ENCODE measurements at regions not wholly inside any gene's neighbourhood (a gene's known extent, or its start where the extent isn't known, plus 50 kb on each side); places are given as distances from the start of the nearest gene placed in this dataset.

DNA sequence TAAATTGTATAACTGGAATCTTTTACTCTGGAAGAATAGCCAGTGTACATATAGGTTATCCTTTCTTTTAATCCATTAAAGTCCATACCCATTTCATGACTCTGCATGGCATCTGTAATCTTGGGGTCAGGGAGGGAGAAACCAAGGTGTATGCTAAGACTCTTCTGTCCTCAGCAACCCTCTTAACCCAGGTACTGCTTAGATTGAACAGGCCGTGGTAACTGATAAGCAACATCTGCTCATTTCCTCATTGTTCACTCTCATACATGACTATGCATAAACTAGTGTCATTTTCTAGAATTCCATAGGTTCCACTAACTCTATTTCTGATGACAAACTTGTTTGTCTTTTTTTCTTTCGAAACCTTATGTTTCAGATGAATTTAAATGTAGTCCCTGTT lies 69.3 kb upstream of the IFNE start:
- Histone ChIP-seq H3K9me3 (ENCODE audit: control extremely low read depth in 1 of 3, control insufficient read depth in 2 of 3, insufficient read depth in 1 of 3, low read length in 2 of 3) (no peaks in the 10 kb centered on the region), H3K27ac (ENCODE audit: low read length in 2 of 2) (no peak overlapping the region), H3K9ac (ENCODE audit: low read length) (no peak overlapping the region), H3K79me2 (ENCODE audit: control insufficient read depth, insufficient read depth, low read length) (no peaks in the 10 kb centered on the region), H4K20me1 (ENCODE audit: control insufficient read depth, insufficient read depth, low read length, poor library complexity, severe bottlenecking) (no peaks in the 10 kb centered on the region), H2AFZ (ENCODE audit: insufficient read depth, low read depth, low read length, poor library complexity, severe bottlenecking) (no peak overlapping the region), H3K36me3 (replicated peaks in 1 of 2; ENCODE audit: control extremely low read depth in 1 of 2, control insufficient read depth in 1 of 2, extremely low read depth in 1 of 2, insufficient read depth in 2 of 2, low read length in 1 of 2) (no peaks in the 10 kb centered on the region), H3K4me2 (replicated peaks; ENCODE audit: low read depth, low read length, poor library complexity, severe bottlenecking) (no peak overlapping the region), H3K27me3 (replicated peaks in 1 of 4; ENCODE audit: control extremely low read depth in 1 of 4, control insufficient read depth in 3 of 4, insufficient read depth in 4 of 4, low read length in 3 of 4) (peaks cover 0 to 16% (median 5%) of the 10 kb centered on the region in 4 experiments), H3K4me1 (ENCODE audit: control insufficient read depth in 2 of 2, insufficient read depth in 2 of 2, low read length in 2 of 2) (no peaks in the 10 kb centered on the region), H3K4me3 (ENCODE audit: control extremely low read depth in 1 of 5, extremely low read depth in 1 of 5, insufficient read depth in 1 of 5, low read depth in 2 of 5, low read length in 4 of 5) (no peak overlapping the region)
- WGBS (ENCODE audit: insufficient coverage) = 86% methylated on average over 1 of the region's 2 CpGs
- TF ChIP-seq EZH2 (IDR thresholded peaks at IDR 0.05; ENCODE audit: borderline replicate concordance, insufficient read depth, low read depth, low read length, poor library complexity, severe bottlenecking) = no peak
- TF ChIP-seq, protein P1, sequence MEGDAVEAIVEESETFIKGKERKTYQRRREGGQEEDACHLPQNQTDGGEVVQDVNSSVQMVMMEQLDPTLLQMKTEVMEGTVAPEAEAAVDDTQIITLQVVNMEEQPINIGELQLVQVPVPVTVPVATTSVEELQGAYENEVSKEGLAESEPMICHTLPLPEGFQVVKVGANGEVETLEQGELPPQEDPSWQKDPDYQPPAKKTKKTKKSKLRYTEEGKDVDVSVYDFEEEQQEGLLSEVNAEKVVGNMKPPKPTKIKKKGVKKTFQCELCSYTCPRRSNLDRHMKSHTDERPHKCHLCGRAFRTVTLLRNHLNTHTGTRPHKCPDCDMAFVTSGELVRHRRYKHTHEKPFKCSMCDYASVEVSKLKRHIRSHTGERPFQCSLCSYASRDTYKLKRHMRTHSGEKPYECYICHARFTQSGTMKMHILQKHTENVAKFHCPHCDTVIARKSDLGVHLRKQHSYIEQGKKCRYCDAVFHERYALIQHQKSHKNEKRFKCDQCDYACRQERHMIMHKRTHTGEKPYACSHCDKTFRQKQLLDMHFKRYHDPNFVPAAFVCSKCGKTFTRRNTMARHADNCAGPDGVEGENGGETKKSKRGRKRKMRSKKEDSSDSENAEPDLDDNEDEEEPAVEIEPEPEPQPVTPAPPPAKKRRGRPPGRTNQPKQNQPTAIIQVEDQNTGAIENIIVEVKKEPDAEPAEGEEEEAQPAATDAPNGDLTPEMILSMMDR (IDR thresholded peaks at IDR 0.05) = no peak
- ATAC-seq (ENCODE audit: low read depth) (no peak), DNase-seq (no peak)
- Mint-ChIP-seq H3K9me3 (ENCODE audit: insufficient read depth) (no peaks in the 10 kb centered on the region), H3K4me3 (no peak overlapping the region), H3K27ac (no peak overlapping the region), H3K4me1 (no peaks in the 10 kb centered on the region), H3K27me3 (peaks cover 24% of the 10 kb centered on the region)
- intact Hi-C loops (cut with micrococcal nuclease) = no loop called here
- CTCF ChIA-PET = no interaction called here
- POLR2A ChIA-PET = no interaction called here

DNA sequence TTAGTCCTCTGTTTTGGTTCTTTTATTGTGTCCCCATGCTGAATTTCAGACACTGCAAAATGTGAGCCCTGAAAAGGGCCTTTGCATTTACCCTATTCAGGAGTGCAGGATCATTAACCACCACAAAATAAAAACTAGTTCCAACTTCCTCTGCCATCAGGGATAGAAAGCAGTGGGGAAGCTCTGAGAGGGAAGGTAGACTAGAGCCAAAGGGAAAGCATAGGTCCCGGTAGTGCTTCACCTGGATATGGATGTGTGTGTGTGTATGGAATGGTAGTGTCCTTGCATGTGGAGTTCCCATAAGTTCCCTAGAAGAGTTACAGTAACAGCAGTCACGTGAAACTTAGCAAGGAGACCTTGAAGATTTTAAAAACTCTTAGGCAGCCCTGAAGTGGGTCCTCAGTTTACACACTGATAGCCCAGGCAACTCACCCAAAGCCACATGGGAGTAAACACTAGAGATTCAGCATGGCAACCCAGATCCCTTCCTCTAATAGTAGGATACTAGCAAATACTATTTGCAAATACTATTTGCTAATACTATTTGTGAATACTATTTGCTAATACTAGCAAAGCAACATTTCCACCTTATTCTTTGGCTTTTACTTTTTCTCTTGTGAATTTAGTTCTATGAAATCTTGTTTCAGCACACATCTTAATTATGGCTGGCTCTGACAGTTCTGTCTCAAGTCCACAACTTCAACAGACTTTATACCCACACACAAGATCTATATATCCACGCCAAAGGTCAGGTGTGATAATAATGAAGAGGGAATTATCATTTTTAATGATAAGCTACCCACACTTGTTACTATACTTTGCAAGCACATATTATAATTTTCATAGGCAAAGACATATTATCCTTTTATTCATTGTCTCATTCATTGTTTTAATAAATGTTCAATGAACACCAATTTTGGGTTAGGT lies 70.4 kb upstream of the IFNE start:
- no peak overlapping the region for H3K27ac Mint-ChIP-seq
- no peaks in the 10 kb centered on the region for H3K4me1 ChIP-seq (ENCODE audit: control insufficient read depth in 2 of 2, insufficient read depth in 2 of 2, low read length in 2 of 2)
- H3K27ac ChIP-seq (ENCODE audit: low read length in 2 of 2) = no peak overlapping the region
- no peaks in the 10 kb centered on the region for H4K20me1 ChIP-seq (ENCODE audit: control insufficient read depth, insufficient read depth, low read length, poor library complexity, severe bottlenecking)
- no peaks in the 10 kb centered on the region for H3K9me3 Mint-ChIP-seq (ENCODE audit: insufficient read depth)
- intact Hi-C loops (cut with micrococcal nuclease) = no loop called here
- TF ChIP-seq, protein P1 (IDR thresholded peaks at IDR 0.05) = no peak
- no peak for TF ChIP-seq EZH2 (IDR thresholded peaks at IDR 0.05; ENCODE audit: borderline replicate concordance, insufficient read depth, low read depth, low read length, poor library complexity, severe bottlenecking)
- H3K27me3 Mint-ChIP-seq = peaks cover 34% of the 10 kb centered on the region
- no peak overlapping the region for H3K9ac ChIP-seq (ENCODE audit: low read length)
- H3K4me3 Mint-ChIP-seq = no peak overlapping the region
- CTCF ChIA-PET = no interaction called here
- H3K36me3 ChIP-seq (replicated peaks in 1 of 2; ENCODE audit: control extremely low read depth in 1 of 2, control insufficient read depth in 1 of 2, extremely low read depth in 1 of 2, insufficient read depth in 2 of 2, low read length in 1 of 2) = no peaks in the 10 kb centered on the region
- ATAC-seq (ENCODE audit: low read depth) = no peak
- H3K4me2 ChIP-seq (replicated peaks; ENCODE audit: low read depth, low read length, poor library complexity, severe bottlenecking) = no peak overlapping the region
- peaks cover 0 to 27% (median 7%) of the 10 kb centered on the region in 4 experiments for H3K27me3 ChIP-seq (replicated peaks in 1 of 4; ENCODE audit: control extremely low read depth in 1 of 4, control insufficient read depth in 3 of 4, insufficient read depth in 4 of 4, low read length in 3 of 4)
- no peaks in the 10 kb centered on the region for H3K4me1 Mint-ChIP-seq
- POLR2A ChIA-PET = no interaction called here
- WGBS (ENCODE audit: insufficient coverage) = 100% methylated on average over 1 of the region's 3 CpGs
- no peaks in the 10 kb centered on the region for H3K79me2 ChIP-seq (ENCODE audit: control insufficient read depth, insufficient read depth, low read length)
- H3K9me3 ChIP-seq (ENCODE audit: control extremely low read depth in 1 of 3, control insufficient read depth in 2 of 3, insufficient read depth in 1 of 3, low read length in 2 of 3) = no peaks in the 10 kb centered on the region
- no peak overlapping the region for H3K4me3 ChIP-seq (ENCODE audit: control extremely low read depth in 1 of 5, extremely low read depth in 1 of 5, insufficient read depth in 1 of 5, low read depth in 2 of 5, low read length in 4 of 5)
- no peak for DNase-seq
- H2AFZ ChIP-seq (ENCODE audit: insufficient read depth, low read depth, low read length, poor library complexity, severe bottlenecking) = no peak overlapping the region
